GM10266 (cell line): ENCODE measurements at regions not wholly inside any gene's neighbourhood (a gene's known extent, or its start where the extent isn't known, plus 50 kb on each side); places are given as distances from the start of the nearest gene placed in this dataset.

ENCODE experiments used
- DNase-seq: peaks from one replicate; pipeline ENCODE4 v3.0.0; 2012; ENCODE audit errors: extremely low spot score
- TF ChIP-seq, protein P1 (sequence below): IDR thresholded peaks from 2 replicates; pipeline ENCODE4 v1.5.1; 2012; ENCODE audit warnings: mild to moderate bottlenecking, low read depth; ENCODE audit not compliant: control insufficient read depth, insufficient read depth; ENCODE audit errors: missing control alignments

DNA sequence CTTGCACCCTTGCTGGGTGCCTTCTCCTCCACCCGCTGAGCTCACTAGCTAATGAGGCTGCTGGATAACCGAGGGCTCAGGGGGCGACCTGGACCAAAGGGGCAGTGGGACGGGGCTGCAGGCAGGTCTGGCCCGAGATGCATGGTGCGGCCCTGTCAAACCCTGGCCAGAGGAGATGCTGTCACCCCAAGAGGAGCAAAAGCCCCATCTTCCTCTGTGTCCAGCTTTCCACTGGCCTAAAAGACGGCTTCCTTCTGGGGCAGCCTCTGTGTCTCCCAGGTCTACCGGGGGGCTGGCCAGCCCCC lies 261.8 kb downstream of the TBC1D4 start:
- TF ChIP-seq, protein P1, sequence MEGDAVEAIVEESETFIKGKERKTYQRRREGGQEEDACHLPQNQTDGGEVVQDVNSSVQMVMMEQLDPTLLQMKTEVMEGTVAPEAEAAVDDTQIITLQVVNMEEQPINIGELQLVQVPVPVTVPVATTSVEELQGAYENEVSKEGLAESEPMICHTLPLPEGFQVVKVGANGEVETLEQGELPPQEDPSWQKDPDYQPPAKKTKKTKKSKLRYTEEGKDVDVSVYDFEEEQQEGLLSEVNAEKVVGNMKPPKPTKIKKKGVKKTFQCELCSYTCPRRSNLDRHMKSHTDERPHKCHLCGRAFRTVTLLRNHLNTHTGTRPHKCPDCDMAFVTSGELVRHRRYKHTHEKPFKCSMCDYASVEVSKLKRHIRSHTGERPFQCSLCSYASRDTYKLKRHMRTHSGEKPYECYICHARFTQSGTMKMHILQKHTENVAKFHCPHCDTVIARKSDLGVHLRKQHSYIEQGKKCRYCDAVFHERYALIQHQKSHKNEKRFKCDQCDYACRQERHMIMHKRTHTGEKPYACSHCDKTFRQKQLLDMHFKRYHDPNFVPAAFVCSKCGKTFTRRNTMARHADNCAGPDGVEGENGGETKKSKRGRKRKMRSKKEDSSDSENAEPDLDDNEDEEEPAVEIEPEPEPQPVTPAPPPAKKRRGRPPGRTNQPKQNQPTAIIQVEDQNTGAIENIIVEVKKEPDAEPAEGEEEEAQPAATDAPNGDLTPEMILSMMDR = no peak
- DNase-seq = no peak

- TF ChIP-seq, protein P1 = peak; percentile 94
- DNase-seq = peak; percentile 84
Measured at GRCh38 chr13:75219479-75220237, 262.3 kb downstream of the TBC1D4 start.

- DNase-seq = no peak
- TF ChIP-seq, protein P1 = no peak
Measured at GRCh38 chr13:75217949-75218348, 264.0 kb downstream of the TBC1D4 start.

GRCh38 chr13:75216038-75216437 lies 265.9 kb downstream of the TBC1D4 start:
- DNase-seq = no peak
- TF ChIP-seq, protein P1 = no peak

GRCh38 chr13:75214846-75215245 lies 267.1 kb downstream of the TBC1D4 start:
- TF ChIP-seq, protein P1 = no peak
- DNase-seq = no peak

- TF ChIP-seq, protein P1 = no peak
- DNase-seq = no peak
Measured at GRCh38 chr13:75202981-75203380, 279.0 kb downstream of the TBC1D4 start.

DNA sequence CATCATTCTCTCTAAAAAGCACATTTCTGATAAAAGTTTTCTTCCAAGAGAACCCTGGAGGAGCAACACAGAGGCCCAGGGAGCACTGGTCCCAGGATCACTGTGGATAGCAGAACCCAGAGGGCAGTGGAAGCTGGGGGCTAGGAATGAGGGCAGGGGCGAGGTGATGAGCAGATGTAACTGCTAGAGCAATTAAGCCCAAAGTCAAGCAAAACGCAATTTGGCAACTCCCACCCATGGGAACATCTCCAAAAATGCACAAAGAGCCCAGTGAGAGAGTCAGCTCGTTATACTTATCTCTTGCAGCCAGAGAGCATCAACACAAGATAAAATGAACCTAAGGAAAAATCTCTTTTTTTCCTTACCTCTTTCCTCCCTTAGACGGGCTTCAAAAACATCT lies 284.2 kb downstream of the TBC1D4 start:
- TF ChIP-seq, protein P1 = no peak
- no peak for DNase-seq
